ENCODE measurements at regions not wholly inside any gene's neighbourhood (a gene's known extent, or its start where the extent isn't known, plus 50 kb on each side); places are given as distances from the start of the nearest gene placed in this dataset.

DNA sequence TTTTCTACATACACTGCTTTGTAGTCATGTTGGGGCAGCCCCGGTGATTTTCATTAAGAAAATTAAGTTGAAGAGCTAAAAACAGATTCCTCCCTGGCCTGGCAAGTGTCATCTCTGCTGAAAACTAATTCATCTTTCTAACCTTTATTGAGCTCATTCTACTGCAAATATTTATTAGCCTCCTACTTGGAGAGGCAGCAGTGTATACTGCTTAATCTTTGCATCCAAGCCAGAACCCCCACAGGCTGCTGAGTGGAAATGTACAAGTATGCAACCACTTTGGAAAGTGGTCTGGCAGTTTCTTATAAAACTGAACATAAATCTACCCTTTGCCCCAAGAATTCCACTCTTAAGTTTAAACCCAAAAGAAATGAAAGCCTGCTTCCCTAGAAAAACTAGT, 223.4 kb downstream of the DRD1 start:
- Histone ChIP-seq H3K4me2 (ENCODE audit: low read depth, low read length) (no peak overlapping the region), H3K36me3 (ENCODE audit: control insufficient read depth, insufficient read depth, low read length) (no peaks in the 10 kb centered on the region), H3K56ac (ENCODE audit: extremely low read depth, insufficient read depth, low read length) (no peak overlapping the region), H2AFZ (replicated peaks; ENCODE audit: low read length, poor library complexity) (no peak overlapping the region), H3K14ac (replicated peaks; ENCODE audit: low read depth, low read length) (no peak overlapping the region), H3K4me1 (ENCODE audit: control insufficient read depth, insufficient read depth, low read length) (peaks cover 9% of the 10 kb centered on the region; the same call in 1 of the 2 replicates), H4K5ac (ENCODE audit: low read depth, low read length) (no peak overlapping the region), H2BK120ac (ENCODE audit: low read depth, low read length) (no peak overlapping the region), H2BK20ac (ENCODE audit: low read depth, low read length) (no peak overlapping the region; the same call in 1 of the 2 replicates), H2AK5ac (ENCODE audit: low read depth, low read length) (no peak overlapping the region), H4K91ac (ENCODE audit: insufficient read depth, low read depth, low read length) (0 out of 2 replicates have a peak overlapping the region, but pooled peaks have one; percentile 13), H3K9me1 (ENCODE audit: insufficient read depth, low read length) (peaks cover 4% of the 10 kb centered on the region; the same call in 1 of the 2 replicates), H3K27me3 (ENCODE audit: control insufficient read depth, insufficient read depth, low read length) (no peaks in the 10 kb centered on the region), H4K8ac (ENCODE audit: low read depth in 2 of 2, low read length in 2 of 2) (no peak overlapping the region), H3K18ac (ENCODE audit: low read depth, low read length) (no peak overlapping the region), H2AK9ac (replicated peaks; ENCODE audit: low read depth, low read length, poor library complexity) (no peak overlapping the region), H3K79me1 (ENCODE audit: low read depth in 1 of 2, low read length in 2 of 2) (no peaks in the 10 kb centered on the region), H3K27ac (ENCODE audit: insufficient read depth, low read length) (no peak overlapping the region), H3K4ac (ENCODE audit: low read depth, low read length) (no peak overlapping the region; the same call in 1 of the 2 replicates), H2BK5ac (ENCODE audit: low read depth, low read length, poor library complexity, severe bottlenecking) (no peak overlapping the region), H3K9ac (ENCODE audit: low read depth, low read length) (no peak overlapping the region), H3K23ac (ENCODE audit: low read depth, low read length) (no peak overlapping the region), H3K4me3 (ENCODE audit: insufficient read depth, low read depth, low read length) (no peak overlapping the region), H4K20me1 (ENCODE audit: insufficient read depth, low read length) (no peaks in the 10 kb centered on the region), H2BK15ac (ENCODE audit: low read depth, low read length) (no peak overlapping the region), H3K9me3 (ENCODE audit: control insufficient read depth, insufficient read depth, low read length) (no peaks in the 10 kb centered on the region)
- ChIA-PET CTCF (no interaction called here), POLR2A (ENCODE audit: unreplicated experiment) (interaction anchor here (0.6 kb wide), 1 partner anchor 127 kb away, joined by 9 read pairs; no protein-coding TSS in a partner anchor)
- no CpG with 5 or more reads among the region's 1 CpG for WGBS, 2 experiments (ENCODE audit: extremely low coverage in 2 of 2, insufficient read length in 1 of 2)
- DNase-seq (no peak), ATAC-seq (ENCODE audit: low read depth) (no peak)
- intact Hi-C loops (cut with micrococcal nuclease) (no loop called here), in situ Hi-C loops (cut with MboI; ENCODE audit: low sequenced_read_pairs) (no loop called here), dilution Hi-C loops (cut with HindIII; ENCODE audit: low sequenced_read_pairs, unreplicated experiment) (no loop called here)
- no TSS peak for BruUV-seq (replicated peaks)
- TF ChIP-seq NFE2L2 (IDR thresholded peaks at IDR 0.05; ENCODE audit: low read depth, low read length), result no peak
- no peak for TF ChIP-seq BHLHE40 (IDR thresholded peaks at IDR 0.05; ENCODE audit: low read depth, low read length)
- no peak for TF ChIP-seq RAD21 (IDR thresholded peaks at IDR 0.05; ENCODE audit: low read length)
- TF ChIP-seq, protein P1, sequence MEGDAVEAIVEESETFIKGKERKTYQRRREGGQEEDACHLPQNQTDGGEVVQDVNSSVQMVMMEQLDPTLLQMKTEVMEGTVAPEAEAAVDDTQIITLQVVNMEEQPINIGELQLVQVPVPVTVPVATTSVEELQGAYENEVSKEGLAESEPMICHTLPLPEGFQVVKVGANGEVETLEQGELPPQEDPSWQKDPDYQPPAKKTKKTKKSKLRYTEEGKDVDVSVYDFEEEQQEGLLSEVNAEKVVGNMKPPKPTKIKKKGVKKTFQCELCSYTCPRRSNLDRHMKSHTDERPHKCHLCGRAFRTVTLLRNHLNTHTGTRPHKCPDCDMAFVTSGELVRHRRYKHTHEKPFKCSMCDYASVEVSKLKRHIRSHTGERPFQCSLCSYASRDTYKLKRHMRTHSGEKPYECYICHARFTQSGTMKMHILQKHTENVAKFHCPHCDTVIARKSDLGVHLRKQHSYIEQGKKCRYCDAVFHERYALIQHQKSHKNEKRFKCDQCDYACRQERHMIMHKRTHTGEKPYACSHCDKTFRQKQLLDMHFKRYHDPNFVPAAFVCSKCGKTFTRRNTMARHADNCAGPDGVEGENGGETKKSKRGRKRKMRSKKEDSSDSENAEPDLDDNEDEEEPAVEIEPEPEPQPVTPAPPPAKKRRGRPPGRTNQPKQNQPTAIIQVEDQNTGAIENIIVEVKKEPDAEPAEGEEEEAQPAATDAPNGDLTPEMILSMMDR (conservative IDR thresholded peaks at IDR 0.05; ENCODE audit: low read depth, low read length), result no peak
- no peak for TF ChIP-seq POLR2A (IDR thresholded peaks at IDR 0.05; ENCODE audit: low read depth, low read length)
- TF ChIP-seq, protein P2, sequence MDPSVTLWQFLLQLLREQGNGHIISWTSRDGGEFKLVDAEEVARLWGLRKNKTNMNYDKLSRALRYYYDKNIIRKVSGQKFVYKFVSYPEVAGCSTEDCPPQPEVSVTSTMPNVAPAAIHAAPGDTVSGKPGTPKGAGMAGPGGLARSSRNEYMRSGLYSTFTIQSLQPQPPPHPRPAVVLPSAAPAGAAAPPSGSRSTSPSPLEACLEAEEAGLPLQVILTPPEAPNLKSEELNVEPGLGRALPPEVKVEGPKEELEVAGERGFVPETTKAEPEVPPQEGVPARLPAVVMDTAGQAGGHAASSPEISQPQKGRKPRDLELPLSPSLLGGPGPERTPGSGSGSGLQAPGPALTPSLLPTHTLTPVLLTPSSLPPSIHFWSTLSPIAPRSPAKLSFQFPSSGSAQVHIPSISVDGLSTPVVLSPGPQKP (IDR thresholded peaks at IDR 0.05; ENCODE audit: borderline replicate concordance, low read depth, low read length), result no peak
- TF ChIP-seq MXI1 (IDR thresholded peaks at IDR 0.05; ENCODE audit: borderline replicate concordance, low read depth, low read length), result no peak
- TF ChIP-seq, protein P3, sequence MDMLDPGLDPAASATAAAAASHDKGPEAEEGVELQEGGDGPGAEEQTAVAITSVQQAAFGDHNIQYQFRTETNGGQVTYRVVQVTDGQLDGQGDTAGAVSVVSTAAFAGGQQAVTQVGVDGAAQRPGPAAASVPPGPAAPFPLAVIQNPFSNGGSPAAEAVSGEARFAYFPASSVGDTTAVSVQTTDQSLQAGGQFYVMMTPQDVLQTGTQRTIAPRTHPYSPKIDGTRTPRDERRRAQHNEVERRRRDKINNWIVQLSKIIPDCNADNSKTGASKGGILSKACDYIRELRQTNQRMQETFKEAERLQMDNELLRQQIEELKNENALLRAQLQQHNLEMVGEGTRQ (IDR thresholded peaks at IDR 0.05; ENCODE audit: low read depth, low read length), result no peak
- no peak for TF ChIP-seq RFX5 (IDR thresholded peaks at IDR 0.05; ENCODE audit: low read depth, low read length)
- no peak for TF ChIP-seq RCOR1 (IDR thresholded peaks at IDR 0.05; ENCODE audit: insufficient replicate concordance, low read length)
- TF ChIP-seq CHD1 (IDR thresholded peaks at IDR 0.05; ENCODE audit: low read depth, low read length), result no peak
- no peak for TF ChIP-seq FOS (IDR thresholded peaks at IDR 0.05; ENCODE audit: low read depth, low read length)
- no peak for TF ChIP-seq SMC3 (IDR thresholded peaks at IDR 0.05; ENCODE audit: low read depth, low read length)
- no peak for TF ChIP-seq CEBPB (IDR thresholded peaks at IDR 0.05; ENCODE audit: low read depth, low read length)
- no peak for TF ChIP-seq MAFK (IDR thresholded peaks at IDR 0.05; ENCODE audit: low read depth, low read length)
- TF ChIP-seq MAZ (IDR thresholded peaks at IDR 0.05; ENCODE audit: borderline replicate concordance, low read depth, low read length), result no peak
